Fibroblast of skin of right biceps (primary cell): ENCODE measurements at regions not wholly inside any gene's neighbourhood (a gene's known extent, or its start where the extent isn't known, plus 50 kb on each side); places are given as distances from the start of the nearest gene placed in this dataset.

Source experiments
- DNase-seq: peaks from one replicate; pipeline ENCODE4 v3.0.0-alpha.2; 2013

- DNase-seq = no peak
Observed at GRCh38 chr1:88104886-88105285, 579.2 kb upstream of the PKN2 start.

DNA sequence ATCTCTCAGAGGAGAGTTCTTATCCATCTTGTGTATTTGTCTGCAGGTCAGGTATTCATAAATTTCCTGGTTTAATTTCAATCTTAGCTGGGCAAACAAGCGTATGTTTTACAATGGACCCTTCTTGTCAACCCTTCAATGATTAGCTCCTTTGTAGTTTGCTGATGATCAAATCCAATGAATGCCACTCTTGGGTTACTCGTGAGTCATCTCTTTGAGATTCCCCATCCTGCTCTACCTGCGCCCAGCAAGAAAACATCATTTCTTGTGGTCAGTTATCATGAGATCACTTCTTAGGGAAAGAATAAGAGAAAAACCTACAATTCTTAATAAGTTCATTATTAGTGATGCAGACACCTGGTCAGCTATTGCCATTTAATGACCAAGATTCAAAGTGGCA is 572.3 kb upstream of the PKN2 start:
- DNase-seq = no peak

- DNase-seq = no peak
Observed at GRCh38 chr1:88117597-88117996, 566.5 kb upstream of the PKN2 start.

DNA sequence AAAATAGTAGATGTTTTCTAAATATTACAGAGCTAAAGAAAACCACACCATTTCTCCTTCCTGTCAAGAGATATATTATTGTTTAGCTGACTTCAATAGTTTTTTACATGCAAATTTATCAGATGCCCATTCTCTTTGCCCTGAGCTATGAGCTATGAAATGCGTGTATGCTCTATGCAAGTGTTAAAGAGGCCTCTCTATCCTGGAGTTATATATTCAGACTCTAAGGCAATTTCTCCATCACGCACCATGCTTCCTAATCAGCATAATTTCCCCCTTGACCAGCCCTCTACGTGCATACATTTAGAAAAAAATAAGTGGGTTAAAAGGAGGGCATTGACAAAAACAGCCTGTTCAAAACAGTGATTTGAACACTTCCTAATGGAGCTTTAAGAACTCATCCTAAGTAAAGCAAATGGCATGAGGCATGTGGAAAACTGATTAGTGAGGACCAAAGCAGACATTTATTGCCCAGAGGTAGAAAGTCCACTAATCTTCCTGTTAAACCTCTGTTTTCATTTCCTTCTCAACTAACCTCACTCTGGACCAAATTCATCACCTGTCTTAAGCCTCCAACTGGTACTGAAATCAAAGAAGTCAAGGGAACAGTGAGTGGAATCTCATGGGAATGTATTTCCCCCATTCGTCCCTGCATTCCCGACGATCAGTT is 565.8 kb upstream of the PKN2 start:
- DNase-seq = no peak

GRCh38 chr1:88124614-88125013 is 559.5 kb upstream of the PKN2 start:
- no peak for DNase-seq

DNA sequence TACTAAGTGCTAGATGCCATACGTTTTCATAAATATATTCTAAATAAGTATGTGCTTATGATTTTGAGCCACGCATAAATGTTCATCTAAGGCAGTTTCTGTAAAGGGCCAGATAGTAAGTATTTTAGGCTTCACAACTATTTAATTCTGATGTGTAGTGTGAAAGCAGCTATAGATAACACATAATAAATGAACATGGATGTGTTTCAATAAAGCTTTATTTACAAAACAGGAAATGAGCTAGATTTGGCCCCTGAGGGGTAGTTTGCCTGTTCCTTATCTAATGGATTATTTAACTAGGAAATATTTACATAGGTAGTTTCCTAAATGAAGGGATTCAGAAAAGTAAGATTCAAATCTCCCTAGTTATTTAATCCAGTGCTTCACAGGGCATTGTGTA is 557.6 kb upstream of the PKN2 start:
- DNase-seq = no peak

GRCh38 chr1:88133991-88134390 is 550.1 kb upstream of the PKN2 start:
- DNase-seq = no peak

GRCh38 chr1:88134983-88135921 is 548.8 kb upstream of the PKN2 start:
- no peak for DNase-seq

- DNase-seq = no peak
Observed at GRCh38 chr1:88139633-88140032, 544.4 kb upstream of the PKN2 start.

- DNase-seq = no peak
Observed at GRCh38 chr1:88140325-88140724, 543.7 kb upstream of the PKN2 start.

- no peak for DNase-seq
Observed at GRCh38 chr1:88141499-88142074, 542.5 kb upstream of the PKN2 start.

DNA sequence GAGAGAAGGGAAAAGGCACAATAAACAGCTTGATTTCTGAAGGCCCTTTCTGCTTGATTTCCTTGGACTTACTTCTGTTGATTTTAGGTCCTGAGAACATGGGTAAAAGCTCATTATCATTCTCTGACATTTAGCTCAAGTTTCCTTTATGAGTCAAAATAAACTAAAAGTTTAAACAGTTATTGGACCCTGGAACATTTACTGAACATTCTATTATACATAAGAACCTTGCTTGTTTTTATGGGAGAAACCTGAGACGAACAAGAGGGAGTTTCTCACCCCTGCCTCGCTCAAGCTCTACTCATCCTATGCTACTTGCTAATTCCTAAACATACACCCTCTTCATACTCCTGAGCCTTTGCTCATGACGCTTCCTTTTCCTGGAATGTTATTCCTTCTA is 538.3 kb upstream of the PKN2 start:
- DNase-seq = no peak

DNA sequence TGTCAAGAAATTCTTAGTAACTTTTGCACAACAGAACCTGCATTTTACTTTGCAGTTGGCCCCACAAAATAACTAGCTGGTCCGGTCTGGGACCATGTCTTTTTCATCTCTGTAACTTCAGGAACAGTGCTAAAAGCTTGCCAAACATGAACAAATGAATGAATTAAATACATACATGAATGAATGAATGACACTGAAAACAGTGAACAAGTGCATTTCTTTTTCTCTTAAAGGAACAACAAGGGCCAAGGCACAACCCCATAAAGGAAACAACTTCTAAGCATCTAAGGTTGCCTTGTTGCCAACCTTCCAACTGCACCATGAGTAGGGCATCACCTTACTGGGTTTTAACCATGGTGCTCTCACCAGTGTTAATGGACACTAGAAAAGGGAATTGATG is 534.4 kb upstream of the PKN2 start:
- DNase-seq = no peak

DNA sequence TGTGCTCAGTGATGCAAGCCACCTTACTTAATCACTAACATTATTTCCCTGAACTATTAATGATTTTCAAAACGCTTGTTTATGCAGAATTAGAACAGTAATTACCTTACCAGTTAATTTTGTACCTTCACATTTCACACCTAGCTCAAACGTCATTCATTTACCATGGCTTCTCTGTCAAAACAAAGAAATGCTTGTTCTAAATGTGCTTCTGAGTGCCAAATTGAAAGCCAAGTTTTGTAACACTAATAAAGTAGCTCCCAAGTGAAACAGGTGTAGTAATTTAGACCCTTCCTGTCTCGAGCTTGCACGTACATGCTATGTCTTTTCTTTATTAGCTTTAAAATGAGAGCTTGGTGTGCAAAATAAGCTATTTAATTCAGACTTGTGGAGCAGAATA is 533.7 kb upstream of the PKN2 start:
- no peak for DNase-seq

DNA sequence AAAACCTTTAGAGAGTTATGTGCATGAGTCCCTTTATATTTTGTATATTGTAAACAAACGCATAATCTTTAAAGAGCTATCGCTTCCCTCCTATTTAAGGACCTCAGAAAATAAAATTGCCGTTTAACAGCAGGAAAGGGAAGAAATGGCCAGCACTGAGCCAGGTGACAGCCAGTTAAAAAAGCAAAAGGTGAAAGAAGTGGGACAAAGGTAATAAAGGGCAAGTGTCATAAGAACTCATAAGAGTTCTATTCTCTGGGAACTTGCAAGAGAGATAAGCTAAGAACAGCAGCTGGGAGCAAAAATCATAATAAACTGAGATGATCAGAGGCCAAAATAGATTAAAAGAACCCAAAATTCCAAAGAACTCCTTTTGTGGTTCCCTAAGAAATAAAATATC is 520.9 kb upstream of the PKN2 start:
- DNase-seq = no peak

- DNase-seq = no peak
Observed at GRCh38 chr1:88168126-88168525, 515.9 kb upstream of the PKN2 start.

DNA sequence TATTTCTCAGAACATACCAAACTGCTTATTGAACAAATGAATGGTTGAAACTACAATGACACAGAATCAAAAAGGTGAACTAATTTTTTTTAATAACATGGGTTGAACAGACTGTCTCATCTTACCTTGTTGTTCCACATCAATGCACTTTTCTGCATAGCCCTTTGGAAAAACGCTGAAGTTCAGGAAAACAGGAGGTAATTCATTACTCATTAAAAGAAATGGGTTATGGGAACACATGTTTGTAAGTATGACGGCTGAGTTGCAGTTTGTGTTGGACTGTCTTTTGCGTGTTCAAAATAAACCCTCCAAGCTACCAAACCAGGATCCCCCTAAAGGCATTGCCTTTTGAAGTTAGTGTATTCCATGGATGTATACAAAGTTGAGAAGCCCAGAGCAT is 514.9 kb upstream of the PKN2 start:
- DNase-seq = no peak

- DNase-seq = no peak
Observed at GRCh38 chr1:88169939-88170338, 514.1 kb upstream of the PKN2 start.

- DNase-seq = no peak
Observed at GRCh38 chr1:88175120-88175630, 508.9 kb upstream of the PKN2 start.

GRCh38 chr1:88175631-88176226 is 508.3 kb upstream of the PKN2 start:
- peak; percentile 66 for DNase-seq

DNA sequence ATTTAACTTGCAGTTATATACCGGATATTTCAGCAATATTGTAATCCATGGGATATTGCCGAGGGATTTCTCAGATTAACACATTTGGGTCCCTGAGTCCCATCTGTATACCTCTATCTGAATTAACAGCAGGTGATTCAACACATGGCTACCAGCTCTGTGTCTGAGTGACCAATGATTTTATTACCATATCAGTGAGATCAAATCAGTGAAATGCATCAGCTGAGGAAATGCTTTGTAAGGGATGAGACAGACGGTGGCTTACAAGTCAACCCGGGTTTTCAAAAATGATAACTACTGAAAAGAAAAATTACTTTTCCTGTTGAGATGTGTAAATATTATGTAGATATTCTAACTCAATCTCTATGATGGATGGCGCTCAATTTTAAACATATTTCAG is 504.1 kb upstream of the PKN2 start:
- DNase-seq = no peak

DNA sequence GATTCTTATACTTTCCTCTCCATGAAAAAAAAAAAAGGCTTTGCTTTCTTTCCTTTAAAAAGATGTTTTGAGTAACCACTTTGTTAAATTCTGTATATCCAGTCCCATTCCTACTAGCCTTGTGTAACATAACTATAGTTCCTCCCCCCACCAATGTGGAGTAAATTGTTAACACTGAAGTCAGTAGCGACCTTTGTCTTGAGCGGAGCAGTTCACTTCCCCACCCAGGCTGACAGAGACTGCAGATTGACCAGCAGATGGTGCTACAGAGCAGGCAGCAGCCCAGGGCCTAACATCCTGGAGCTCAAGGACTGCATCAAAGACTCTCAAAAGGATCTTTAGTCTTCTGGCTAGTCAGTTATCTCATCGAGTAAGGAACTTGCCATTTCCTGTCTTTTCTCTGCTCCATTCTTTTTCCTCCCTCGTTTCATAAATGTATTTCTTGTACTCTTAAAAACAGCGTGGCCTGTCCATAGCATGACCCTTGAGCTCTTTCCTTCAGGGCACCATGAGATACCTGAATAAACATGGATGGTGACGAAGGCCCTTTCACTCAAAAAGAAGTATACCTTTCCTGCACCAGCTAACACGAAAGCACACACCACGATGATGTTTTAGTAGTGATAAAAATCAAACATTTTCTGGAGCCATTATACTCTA is 503.5 kb upstream of the PKN2 start:
- DNase-seq = peak; percentile 83

- DNase-seq = no peak
Observed at GRCh38 chr1:88186911-88187310, 497.2 kb upstream of the PKN2 start.
